ENCODE measurements at regions not wholly inside any gene's neighbourhood (a gene's known extent, or its start where the extent isn't known, plus 50 kb on each side); places are given as distances from the start of the nearest gene placed in this dataset.
"Not testable (repeated sequence)": the region's sequence is repeated elsewhere in the genome, so short reads cannot be mapped to it uniquely, and the experiment has no call there.

DNA sequence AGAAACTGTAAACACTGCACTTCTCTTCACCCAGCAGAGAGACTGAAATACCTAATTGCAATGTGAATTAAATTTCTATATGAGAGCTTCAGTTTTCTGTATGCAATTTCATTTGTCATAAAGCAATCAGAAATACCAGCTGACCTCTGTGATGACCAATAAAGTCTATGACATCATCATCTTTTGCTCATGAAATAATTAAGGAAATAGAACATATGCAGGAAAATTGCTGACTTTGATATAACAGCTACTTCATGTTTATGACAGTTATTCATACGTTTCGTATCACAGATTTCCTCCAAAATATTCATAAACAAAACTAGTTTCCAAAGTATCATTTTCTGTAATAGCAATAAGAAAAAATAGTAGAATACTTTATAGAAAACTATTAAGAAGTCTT lies 652.3 kb downstream of the SLCO4C1 start:
- no peak for DNase-seq (ENCODE audit: low spot score)

DNA sequence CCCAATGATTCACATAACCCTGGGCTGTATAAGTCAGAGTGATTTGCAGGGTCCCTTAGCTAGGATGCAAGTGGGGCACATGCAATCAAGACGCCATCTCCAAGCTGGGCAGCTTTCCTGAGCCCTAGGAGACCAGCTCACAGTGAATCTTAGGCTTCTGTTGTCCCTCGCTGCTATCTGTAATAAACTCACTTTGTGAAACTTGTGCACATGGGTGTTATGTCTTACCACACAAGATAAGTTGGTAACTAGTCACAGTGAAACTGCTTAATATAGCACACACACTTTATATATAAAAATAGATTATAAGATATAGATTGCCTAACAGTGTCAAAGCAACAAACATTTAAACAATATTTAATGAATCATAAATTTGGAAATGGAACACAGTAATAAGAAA lies 658.5 kb downstream of the SLCO4C1 start:
- DNase-seq (ENCODE audit: low spot score), result no peak

DNA sequence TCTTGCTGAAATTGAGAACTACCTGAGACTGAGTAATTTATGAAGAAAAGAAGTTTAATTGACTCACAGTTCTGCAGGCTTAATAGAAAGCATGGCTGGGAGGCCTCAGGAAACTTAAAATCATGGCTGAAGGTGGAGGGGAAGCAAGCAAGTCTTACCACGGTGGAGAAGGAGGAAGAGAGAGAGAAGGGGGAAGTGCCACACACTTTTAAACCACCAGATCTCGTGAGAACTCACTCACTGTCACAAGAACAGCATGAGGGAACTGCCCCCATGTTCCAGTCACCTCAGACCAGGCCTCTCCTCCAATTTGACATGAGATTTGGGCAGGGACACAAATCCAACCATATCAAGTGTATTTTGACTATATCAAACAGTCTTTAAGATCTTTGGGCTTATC lies 668.3 kb downstream of the SLCO4C1 start:
- DNase-seq (ENCODE audit: low spot score), result not testable (repeated sequence)

DNA sequence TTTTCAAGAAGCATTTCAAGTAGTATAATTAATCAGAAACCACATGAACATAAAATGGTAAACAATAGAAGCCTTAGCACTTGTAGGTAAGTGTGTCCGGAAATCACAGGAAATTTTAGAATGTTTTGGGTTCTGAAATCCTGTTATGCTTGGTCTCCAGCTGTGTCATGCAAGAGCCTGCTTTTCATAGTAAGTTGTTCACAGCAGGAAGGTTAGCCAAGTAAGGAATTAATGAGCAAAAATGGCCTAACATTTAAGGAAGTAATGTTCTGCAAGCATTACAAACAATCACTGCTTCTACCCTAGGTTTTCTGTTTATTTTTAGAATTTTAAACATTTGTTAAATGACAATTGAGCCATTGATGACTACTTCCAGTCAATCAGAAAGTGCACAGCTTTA lies 669.5 kb downstream of the SLCO4C1 start:
- DNase-seq (ENCODE audit: low spot score), result peak; percentile 23

DNA sequence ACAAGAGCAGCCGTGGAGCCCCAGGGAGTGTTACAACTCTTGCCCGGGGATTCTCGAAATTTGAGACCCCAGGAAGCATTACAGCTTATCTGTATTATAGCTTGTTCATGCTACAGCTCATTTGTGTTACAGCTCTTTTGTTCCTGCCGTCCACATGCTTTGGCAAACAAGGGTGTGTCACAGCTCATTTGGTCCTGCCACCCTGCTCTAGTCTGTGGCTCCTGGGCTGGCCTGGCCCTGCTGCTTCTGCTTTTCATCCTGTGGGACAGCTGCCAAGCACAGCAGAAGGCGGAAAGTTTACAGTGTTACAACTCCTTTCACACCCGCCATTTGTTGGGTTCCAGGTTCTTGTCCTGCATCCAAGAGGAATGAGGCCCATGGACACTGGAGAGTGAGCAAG lies 685.0 kb downstream of the SLCO4C1 start:
- no peak for DNase-seq (ENCODE audit: low spot score)

DNA sequence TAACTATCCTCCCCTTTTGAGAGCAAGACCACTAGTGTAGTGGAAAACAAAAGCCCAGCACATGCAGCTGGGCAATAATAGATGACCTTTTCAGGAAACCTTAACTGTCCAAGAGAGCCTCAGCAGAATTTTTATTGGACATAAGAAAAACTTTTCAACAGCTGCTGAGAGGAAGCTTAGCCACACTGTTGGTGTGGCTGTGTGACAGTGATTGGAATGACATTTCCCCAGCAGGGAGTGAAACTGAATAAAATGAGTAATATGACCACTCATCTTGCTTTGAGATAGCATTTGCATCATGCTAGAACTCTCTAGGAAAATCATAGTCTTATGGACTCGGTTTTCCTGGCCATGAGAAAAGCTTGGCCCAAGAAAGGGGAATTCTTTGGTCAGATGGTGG lies 687.8 kb downstream of the SLCO4C1 start:
- DNase-seq (ENCODE audit: low spot score), result no peak

DNA sequence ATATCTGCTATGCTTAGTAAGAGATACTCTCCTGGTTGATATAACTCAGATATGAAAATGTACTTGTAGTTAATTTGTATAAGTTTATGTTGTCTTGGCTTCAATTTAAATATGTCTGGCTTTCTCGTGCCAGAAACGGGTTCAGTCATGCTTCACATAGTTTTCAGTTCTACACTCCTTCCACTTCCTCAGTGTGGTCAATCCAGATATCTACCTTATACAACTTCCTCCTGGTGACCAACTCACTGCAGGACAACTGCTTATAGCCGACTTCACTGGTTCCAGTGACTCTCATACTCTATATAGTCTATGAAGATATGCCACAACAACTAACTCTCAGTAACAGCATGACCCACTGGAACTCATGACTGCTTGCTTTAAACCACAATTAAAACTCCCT lies 690.4 kb downstream of the SLCO4C1 start:
- DNase-seq (ENCODE audit: low spot score), result no peak

DNA sequence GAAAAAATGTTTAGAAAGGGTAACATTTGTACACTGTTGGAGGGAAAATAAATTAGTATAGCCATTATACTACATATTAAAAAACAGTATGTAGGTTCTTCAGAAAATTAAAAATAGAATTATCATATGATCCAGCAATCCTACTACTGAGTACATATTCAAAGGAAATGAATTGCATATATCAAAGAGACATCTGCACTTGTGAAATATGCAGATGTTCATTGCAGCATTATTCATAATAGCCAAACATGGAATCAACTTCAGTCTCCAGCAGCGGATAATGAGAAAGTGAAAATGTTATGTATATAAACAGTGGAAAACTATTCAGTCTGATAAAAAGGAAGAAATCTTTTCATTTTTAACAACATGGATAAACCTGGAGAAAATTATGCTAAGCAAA lies 695.5 kb downstream of the SLCO4C1 start:
- DNase-seq (ENCODE audit: low spot score), result no peak

DNA sequence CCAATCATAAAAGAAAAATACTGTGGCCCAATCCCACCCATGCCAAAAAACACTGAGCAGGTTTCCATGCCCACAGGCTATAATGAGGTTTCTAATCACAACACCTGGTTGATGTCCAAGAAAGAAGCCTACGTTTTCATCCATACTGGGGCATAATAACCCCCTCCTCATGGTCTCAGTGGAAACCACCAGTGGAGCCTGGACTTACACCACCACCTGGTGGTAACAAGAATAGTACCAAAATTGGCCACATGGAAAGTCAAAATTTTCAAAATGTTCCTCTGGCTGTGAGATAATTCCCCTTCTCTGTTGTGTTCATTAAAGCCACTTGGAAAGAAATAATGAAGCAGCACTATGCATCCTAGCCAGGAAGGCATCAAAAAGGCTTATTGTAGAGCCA lies 687.3 kb upstream of the ST8SIA4 start:
- DNase-seq (ENCODE audit: low spot score), result peak; percentile 45

DNA sequence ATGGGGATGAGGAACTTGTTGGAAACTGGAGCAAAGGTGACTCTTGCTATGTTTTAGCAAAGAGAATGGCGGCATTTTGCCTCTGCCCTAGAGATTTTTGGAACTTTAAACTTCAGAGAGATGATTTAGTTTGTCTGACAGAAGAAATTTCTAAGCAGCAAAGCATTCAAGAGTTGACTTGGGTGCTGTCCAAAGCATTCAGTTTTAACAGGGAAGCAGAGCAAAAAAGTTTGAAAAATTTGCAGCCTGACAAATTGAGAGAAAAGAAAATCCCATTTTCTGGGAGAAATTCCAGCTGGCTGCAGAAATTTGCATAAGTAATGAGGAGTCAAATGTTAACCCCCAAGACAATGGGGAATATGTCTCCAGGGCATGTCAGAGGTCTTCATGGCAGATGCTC lies 682.3 kb upstream of the ST8SIA4 start:
- DNase-seq (ENCODE audit: low spot score), result no peak

DNA sequence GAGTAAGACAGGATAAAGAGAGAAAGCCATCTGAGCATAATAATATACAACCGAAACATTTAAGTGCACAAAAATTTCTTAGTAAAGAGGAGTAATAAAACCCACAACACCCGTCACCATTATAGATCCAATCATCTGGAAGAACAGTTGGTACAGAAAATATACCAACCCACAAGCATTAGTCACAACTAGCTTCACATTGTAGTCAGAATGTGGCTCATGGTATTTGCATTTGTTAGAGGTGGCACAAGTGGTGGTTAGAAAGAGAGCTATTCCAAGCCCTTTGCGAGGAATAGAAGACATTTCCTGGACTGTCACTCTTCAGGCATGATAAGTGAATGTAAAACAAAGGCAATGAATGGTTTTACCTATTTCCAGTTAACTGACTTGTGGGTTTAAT lies 677.5 kb upstream of the ST8SIA4 start:
- no peak for DNase-seq (ENCODE audit: low spot score)

DNA sequence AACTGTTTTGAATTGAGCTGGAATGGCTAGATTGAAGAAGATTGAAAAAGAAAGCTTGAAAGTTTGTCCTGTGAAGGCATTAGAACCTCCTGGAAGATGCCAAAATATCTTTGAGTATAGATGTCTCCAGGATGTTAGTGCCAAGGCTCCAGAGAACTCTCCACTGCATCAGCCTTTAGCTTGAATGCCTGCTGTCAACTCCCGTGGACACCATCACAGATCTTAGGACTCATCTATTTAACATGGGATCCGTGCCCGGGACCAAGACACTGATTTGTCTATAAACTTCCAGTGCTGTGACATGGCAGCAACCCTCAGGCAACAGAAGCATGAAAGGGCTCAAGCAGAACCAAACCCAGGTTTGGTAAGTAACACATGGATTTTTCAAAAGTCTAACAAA lies 670.9 kb upstream of the ST8SIA4 start:
- DNase-seq (ENCODE audit: low spot score), result no peak

DNA sequence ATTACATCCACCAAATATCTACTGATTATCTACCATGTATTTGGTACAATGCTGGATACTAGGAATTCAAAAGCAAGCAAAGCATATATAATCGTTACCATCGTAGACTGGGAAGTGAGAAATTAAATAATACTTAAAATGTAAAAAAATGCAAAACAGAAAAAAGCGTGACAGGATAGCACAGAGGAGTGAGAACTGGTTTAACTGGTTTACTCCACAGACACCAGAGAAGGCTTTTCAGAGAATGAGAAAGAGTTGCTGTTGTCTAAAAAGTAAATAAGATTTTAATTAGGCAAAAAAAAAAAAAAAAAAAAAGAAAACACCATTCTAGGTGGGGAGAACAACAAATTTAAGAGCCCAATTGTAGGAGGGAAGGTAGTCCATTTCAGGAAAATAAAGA lies 657.9 kb upstream of the ST8SIA4 start:
- no peak for DNase-seq (ENCODE audit: low spot score)

DNA sequence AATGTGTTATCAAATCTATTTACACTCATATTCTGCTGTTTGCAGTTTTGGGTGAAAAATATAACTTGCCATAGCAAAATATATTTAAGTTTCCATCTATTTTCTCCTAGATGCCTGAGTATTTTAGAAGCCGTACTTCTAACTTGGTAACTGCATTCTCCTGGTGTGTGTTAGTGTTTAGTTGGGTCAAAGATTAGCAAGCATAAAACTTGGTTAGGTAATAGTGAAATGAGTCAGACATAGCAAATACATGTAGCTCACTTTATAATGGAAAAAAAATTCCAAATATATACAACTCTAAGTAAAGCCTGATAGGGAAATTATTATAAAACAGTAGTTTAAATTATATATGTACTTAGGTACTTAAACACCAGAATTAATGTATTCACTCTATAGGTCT lies 640.7 kb upstream of the ST8SIA4 start:
- DNase-seq (ENCODE audit: low spot score), result no peak

DNA sequence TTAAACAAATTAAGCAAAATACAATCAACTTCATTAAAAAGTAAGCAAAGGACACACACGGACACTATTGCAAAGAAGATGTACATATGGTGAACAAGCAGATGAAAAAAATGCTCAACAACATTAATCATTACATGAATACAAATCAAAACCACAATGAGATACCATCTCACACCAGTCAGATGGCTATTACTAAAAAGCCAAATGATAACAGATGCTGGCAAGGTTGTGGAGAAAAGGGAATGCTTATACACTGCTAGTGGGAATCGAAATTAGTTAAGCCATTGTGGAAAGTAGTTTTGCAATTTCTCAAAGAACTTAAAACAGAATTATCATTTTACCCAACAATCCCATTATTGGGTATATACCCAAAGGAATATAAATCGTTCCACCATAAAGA lies 636.2 kb upstream of the ST8SIA4 start:
- DNase-seq (ENCODE audit: low spot score), result no peak

DNA sequence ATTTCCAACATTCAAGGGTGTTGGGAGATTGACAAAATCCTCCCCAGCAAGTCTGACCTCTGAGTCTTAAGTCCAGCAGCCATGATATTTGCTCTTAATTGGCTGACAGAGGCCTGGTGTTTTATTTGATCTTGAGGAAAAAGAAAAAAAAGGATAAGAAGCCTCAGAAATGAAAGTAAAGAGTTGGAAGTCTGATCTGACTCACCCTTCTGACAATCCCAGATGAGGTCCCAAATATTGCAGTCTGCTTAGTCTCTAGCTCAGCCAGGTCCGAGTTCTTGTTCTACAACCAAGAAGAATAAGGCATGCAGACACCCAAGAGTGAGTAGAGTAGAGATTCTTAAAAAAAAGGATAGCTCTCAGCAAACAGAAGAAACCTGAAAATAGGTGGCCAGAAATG lies 632.5 kb upstream of the ST8SIA4 start:
- DNase-seq (ENCODE audit: low spot score), result no peak

DNA sequence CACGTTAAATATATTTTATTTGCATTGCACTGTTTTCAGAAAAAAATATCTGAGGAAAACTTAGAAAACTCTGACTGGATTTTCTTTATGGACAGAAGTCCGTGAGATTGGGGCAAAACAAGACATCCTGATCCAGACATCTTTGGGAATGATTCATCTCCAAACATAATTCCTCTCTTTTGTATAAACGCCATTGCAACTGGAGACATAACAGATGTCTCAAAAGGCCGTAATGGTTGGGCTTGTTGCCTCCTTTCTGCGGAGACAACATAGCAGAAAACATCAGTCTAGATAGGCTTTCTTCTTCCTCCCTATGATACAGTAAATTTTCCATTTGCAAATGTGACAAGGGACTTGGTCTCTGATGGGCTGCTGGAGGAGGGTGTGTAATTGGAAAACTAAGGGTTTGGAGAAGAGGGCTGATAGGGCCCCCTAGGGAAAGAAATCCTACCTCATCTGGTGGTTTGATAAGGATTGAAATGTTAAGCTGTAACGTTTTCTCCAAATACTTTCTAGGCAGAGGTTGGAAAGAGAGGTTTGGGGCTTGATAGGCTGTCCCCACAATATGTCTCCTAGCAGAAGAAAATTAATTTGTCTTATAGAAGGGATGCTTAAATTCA lies 631.5 kb upstream of the ST8SIA4 start:
- DNase-seq (ENCODE audit: low spot score), result no peak

DNA sequence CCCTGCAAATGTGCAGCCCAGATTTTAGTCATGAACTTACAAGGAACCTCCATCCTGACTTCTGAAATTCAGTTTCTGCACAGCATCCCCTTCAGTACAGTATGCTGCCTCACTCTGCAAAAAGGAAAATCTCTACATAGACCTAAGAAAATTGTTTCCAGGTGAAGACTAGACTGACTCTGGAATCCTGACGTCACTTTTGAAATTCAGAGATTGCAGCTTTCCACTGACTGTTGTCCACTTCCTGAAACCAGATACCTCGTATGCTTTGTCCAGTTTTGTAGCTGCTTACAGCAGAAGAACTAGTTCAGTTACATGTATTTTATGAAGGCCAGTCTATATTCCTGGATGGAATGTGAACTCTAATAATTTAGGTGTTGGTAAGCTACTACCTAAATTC lies 629.3 kb upstream of the ST8SIA4 start:
- no peak for DNase-seq (ENCODE audit: low spot score)

DNA sequence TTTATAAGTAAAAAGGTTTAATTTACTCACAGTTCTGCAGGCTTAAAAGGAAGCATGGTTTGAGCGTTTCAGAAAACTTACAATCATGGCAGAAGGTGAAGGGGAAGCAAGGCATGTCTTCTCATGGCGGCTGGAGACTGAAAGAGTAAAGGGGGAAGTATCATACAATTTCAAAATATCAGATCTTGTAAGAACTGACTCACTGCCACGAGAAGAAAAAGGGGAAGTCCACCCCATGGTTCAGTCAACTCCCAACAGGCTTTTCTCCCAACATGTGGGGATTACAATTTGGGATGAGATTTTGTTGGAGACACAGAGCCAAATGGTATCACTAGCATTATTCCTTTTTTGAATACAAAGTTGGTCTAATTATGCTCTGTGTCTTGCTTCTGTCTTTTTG lies 627.9 kb upstream of the ST8SIA4 start:
- no peak for DNase-seq (ENCODE audit: low spot score)

DNA sequence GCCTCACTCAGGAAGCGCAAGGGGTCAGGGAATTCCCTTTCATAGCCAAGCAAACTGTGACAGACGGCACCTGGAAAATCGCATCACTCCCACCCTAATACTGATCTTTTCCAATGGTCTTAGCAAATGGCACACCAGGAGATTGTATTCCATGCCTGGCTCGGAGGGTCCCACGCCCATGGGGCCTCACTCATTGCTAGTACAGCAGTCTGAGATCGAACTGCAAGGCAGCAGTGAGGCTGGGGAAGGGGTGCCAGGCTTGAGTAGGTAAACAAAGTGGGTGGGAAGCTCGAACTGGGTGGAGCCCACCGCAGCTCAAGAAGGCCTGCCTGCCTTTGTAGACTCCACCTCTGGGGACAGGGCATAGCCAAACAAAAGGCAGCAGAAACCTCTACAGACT lies 626.0 kb upstream of the ST8SIA4 start:
- DNase-seq (ENCODE audit: low spot score), result not testable (repeated sequence)

DNA sequence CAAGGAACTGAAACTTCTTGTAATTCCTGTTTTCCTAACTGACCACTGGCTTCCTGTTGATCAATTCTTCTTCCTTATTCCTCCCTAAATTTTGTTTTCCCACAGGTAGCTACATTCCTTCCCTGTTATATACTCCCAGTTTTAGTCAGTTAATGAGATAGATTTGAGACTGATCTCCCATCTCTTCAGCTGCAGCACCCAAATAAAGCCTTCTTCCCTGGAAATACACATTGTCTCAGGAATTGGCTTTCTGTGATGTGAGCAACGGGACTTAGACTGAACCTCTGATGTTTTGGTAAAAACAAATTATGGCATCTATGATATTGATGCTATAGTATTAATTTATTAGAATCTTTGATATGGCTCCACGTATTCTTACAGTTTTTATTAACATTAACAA lies 617.3 kb upstream of the ST8SIA4 start:
- DNase-seq (ENCODE audit: low spot score), result no peak

DNA sequence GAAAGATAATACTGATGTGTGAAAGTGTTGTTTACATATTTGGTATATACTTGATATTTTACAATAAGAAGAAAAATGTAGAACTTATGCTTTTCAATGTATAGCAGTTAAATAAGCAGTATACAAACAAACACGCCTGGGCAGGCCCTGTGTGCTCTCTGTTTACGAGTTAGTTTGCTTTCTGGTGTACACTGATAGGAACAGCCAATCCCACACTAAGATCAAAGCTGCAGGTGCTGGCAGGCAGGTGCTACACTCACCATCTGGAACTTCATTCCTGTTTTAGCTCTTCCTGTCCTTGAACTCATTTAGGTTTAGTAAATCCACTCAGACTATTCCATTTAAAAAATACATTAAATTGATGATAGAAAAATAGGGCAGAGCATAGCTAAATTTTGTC lies 614.7 kb upstream of the ST8SIA4 start:
- DNase-seq (ENCODE audit: low spot score), result no peak

DNA sequence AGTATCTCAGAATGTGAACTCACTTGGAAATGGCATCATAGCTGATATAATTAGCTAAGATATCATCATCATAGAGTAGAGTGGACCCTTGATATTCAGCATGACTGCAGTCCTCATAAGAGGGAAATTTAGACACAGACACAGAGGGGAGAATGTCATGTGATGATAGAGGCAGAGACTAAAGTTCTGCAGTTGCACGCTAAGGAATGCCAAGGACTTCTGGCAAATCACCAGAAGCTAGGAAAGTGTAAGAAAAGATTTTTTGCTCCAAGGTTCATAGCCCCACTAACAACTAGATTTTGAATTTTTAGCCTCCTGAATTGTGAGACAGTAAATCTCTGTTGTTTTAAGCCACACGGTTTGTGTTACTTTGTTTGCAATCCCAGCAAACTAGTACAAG lies 612.6 kb upstream of the ST8SIA4 start:
- no peak for DNase-seq (ENCODE audit: low spot score)

DNA sequence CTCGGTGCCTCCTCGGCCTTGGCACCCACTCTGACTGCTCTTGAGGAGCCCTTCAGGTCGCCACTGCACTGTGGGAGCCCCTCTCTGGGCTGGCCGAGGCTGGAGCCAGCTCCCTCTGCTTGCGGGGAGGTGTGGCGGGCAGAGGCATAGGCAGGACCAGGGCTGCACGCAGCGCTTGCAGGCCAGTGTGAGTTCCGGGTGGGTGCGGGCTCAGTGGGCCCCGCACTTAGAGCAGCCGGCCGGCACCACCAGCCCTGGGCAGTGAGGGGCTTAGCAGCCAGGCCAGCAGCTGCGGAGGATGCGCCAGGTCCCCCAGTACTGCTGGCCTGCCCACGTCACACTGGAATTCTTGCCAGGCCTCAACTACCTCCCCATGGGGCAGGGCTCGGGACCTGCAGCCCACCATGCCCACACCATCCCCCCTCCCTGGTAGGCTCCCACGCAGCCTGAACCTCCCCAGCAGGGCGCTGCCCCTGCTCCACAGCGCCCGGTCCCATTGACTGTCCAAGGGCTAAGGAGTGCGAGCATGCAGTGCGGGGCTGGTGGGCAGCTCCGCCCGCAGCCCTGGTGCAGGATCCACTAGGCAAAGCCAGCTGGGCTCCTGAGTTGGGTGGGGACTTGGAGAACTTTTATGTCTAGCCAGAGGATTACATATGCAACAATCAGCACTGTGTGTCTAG lies 602.9 kb upstream of the ST8SIA4 start:
- no peak for DNase-seq (ENCODE audit: low spot score)

Data from iPS-NIHi11 (cell line).